Spleen (tissue), 7 donors: ENCODE measurements at regions not wholly inside any gene's neighbourhood (a gene's known extent, or its start where the extent isn't known, plus 50 kb on each side); places are given as distances from the start of the nearest gene placed in this dataset.
"Not testable (repeated sequence)": the region's sequence is repeated elsewhere in the genome, so short reads cannot be mapped to it uniquely, and the experiment has no call there.

Experiments
- POLR2AphosphoS5 ChIP-seq, 3 donors: sonication (generic); formaldehyde crosslinking; IDR thresholded peaks; one replicate each; pipeline ENCODE4 v1.5.1; 2017; ENCODE audit warnings: antibody characterized with exemption in 3 of 3
- TF ChIP-seq, protein P1 (sequence below), 11 experiments: fragments of 200-600 bp in 7 of 11; fragments of 450-650 bp in 4 of 11; sonication (generic) in 4 of 11; IDR thresholded peaks in 8 of 11; conservative IDR thresholded peaks in 3 of 11; 1 replicate in 7 of 11; 2 replicates in 4 of 11; pipeline versions ENCODE4 v1.4.0 to v1.8.0; 2016 to 2021; ENCODE audit warnings: antibody characterized with exemption in 11 of 11, inconsistent platforms in 4 of 11, mild to moderate bottlenecking in 1 of 11
- donor health status: DM: no; HTN: no; CAD: no; lungs with moderate emphysema.
- donor health status: DM: no; HTN: no; CAD: no.
- donor health status: DM: no; HTN: no; CAD: no.

DNA sequence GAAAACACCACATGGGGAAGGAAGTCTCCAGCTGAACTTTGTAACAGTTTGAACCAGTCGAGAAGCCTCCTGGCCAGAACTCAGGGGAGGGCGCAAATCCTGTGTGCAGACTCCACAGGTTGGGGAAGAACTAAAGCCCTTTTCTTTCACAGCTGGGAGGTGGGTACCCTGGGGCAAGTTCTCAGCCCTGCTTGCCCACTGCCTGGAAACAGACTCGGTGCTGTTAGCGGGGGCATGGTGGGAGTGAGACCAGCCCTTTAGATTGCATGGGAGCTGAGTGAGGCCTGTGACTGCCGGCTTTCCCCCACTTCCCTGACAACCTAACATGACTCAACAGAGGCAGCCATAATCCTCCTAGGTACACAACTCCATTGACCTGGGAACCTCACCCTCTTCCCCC lies 223.6 kb upstream of the DLGAP1 start:
- TF ChIP-seq, protein P1, sequence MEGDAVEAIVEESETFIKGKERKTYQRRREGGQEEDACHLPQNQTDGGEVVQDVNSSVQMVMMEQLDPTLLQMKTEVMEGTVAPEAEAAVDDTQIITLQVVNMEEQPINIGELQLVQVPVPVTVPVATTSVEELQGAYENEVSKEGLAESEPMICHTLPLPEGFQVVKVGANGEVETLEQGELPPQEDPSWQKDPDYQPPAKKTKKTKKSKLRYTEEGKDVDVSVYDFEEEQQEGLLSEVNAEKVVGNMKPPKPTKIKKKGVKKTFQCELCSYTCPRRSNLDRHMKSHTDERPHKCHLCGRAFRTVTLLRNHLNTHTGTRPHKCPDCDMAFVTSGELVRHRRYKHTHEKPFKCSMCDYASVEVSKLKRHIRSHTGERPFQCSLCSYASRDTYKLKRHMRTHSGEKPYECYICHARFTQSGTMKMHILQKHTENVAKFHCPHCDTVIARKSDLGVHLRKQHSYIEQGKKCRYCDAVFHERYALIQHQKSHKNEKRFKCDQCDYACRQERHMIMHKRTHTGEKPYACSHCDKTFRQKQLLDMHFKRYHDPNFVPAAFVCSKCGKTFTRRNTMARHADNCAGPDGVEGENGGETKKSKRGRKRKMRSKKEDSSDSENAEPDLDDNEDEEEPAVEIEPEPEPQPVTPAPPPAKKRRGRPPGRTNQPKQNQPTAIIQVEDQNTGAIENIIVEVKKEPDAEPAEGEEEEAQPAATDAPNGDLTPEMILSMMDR (IDR thresholded peaks at IDR 0.05 in 8 of 11, conservative IDR thresholded peaks at IDR 0.05 in 3 of 11) = not testable (repeated sequence)
- TF ChIP-seq POLR2AphosphoS5 (IDR thresholded peaks at IDR 0.05) = not testable (repeated sequence)
